Thoracic aorta (tissue), 2 donors: ENCODE measurements at regions not wholly inside any gene's neighbourhood (a gene's known extent, or its start where the extent isn't known, plus 50 kb on each side); places are given as distances from the start of the nearest gene placed in this dataset.

Experiments used
- ATAC-seq: fragments of 150-250 bp; one replicate; pipeline ENCODE4 v1.8.0; 2017; ENCODE audit warnings: low read depth; ENCODE audit not compliant: insufficient number of reproducible peaks, low FRiP score
- DNase-seq: peaks from one replicate; pipeline ENCODE4 v3.0.0-alpha.2; 2020; ENCODE audit warnings: low spot score
- H3K27ac ChIP-seq, 2 donors: fragments of 200-600 bp; sonication (generic); 1 replicate in 1 of 2; 2 replicates in 1 of 2; pipeline ENCODE4 v1.5.1; 2016; ENCODE audit warnings: mild to moderate bottlenecking in 2 of 2, moderate library complexity in 2 of 2
- H3K27me3 ChIP-seq: fragments of 200-600 bp; sonication (generic); replicated peaks from 2 replicates; pipeline ENCODE4 v1.6.0; 2016; ENCODE audit warnings: mild to moderate bottlenecking; ENCODE audit not compliant: insufficient read depth
- H3K36me3 ChIP-seq: fragments of 200-600 bp; sonication (generic); one replicate; pipeline ENCODE4 v1.5.1; 2016
- H3K4me1 ChIP-seq, 2 donors: fragments of 200-600 bp; sonication (generic); 1 replicate in 1 of 2; 2 replicates in 1 of 2; pipeline versions ENCODE4 v1.5.1 to v1.6.0; 2016; ENCODE audit warnings: low read depth in 2 of 2, mild to moderate bottlenecking in 1 of 2; ENCODE audit not compliant: control insufficient read depth in 1 of 2
- H3K4me3 ChIP-seq: fragments of 200-600 bp; sonication (generic); 2 replicates; pipeline ENCODE4 v1.5.1; 2016; ENCODE audit warnings: mild to moderate bottlenecking
- H3K9me3 ChIP-seq: fragments of 200-600 bp; sonication (generic); 2 replicates; pipeline ENCODE4 v1.5.1; 2016
- CTCF ChIP-seq: fragments of 200-600 bp; sonication (generic); IDR thresholded peaks from one replicate; pipeline ENCODE4 v1.5.1; 2019; ENCODE audit warnings: antibody characterized with exemption

GRCh38 chr18:53586923-53587322, 637.5 kb downstream of the MBD2 start:
- ATAC-seq (no peak), DNase-seq (no peak)
- H3K27ac ChIP-seq = no peak overlapping the region
- no peak for TF ChIP-seq CTCF
- H3K27me3 ChIP-seq = no peaks in the 10 kb centered on the region
- H3K4me1 ChIP-seq = no peaks in the 10 kb centered on the region
- H3K9me3 ChIP-seq = no peaks in the 10 kb centered on the region
- H3K4me3 ChIP-seq = no peak overlapping the region
- no peaks in the 10 kb centered on the region for H3K36me3 ChIP-seq
